IMR-90 (cell line): ENCODE measurements at regions not wholly inside any gene's neighbourhood (a gene's known extent, or its start where the extent isn't known, plus 50 kb on each side); places are given as distances from the start of the nearest gene placed in this dataset.

Experiments
- ATAC-seq: fragments of 200-7000 bp; cut with Tn5 transposase; 2 replicates; pipeline ENCODE4 v1.9.1; 2020; ENCODE audit warnings: low read depth, mild to moderate bottlenecking, moderate library complexity
- BruUV-seq: library from RNA; stranded (reverse); fragments of 400-500 nt; replicated peaks from 2 replicates; lab custom pipeline; 2021; lab: Mats Ljungman, UMichigan
- CTCF ChIA-PET: fragments of 300-600 bp; formaldehyde crosslinking; extraction: SDS; loops from one replicate; lab custom pipeline; 2021; ENCODE audit warnings: antibody characterized with exemption; lab: Yijun Ruan, JAX
- POLR2A ChIA-PET: fragments of 300-600 bp; sonication (Branson Sonifier 250); formaldehyde crosslinking; loops from one replicate; lab custom pipeline; 2022; ENCODE audit warnings: antibody characterized with exemption; ENCODE audit not compliant: unreplicated experiment; lab: Charles Lee
- DNase-seq: peaks from one replicate; pipeline ENCODE4 v3.0.0; 2013
- H2AFZ ChIP-seq: replicated peaks from 2 replicates; pipeline ENCODE3; 2013; ENCODE audit warnings: low read length, mild to moderate bottlenecking; ENCODE audit not compliant: poor library complexity
- H2AK5ac ChIP-seq: 2 replicates; pipeline ENCODE4 v1.6.1; 2013; ENCODE audit warnings: low read depth, low read length, inconsistent platforms
- H2AK9ac ChIP-seq: replicated peaks from 2 replicates; pipeline ENCODE3; 2013; ENCODE audit warnings: mild to moderate bottlenecking, low read depth, low read length, moderate library complexity; ENCODE audit not compliant: poor library complexity
- H2BK120ac ChIP-seq: 2 replicates; pipeline ENCODE4 v1.6.1; 2013; ENCODE audit warnings: low read depth, low read length, inconsistent platforms
- H2BK15ac ChIP-seq: 3 replicates; pipeline ENCODE4 v1.6.1; 2013; ENCODE audit warnings: low read depth, low read length, inconsistent platforms
- H2BK20ac ChIP-seq: 2 replicates; pipeline ENCODE4 v1.6.1; 2013; ENCODE audit warnings: low read depth, mild to moderate bottlenecking, inconsistent platforms, low read length, moderate library complexity
- H2BK5ac ChIP-seq: 2 replicates; pipeline ENCODE4 v1.6.1; 2013; ENCODE audit warnings: mild to moderate bottlenecking, low read depth, low read length, inconsistent platforms; ENCODE audit not compliant: poor library complexity, severe bottlenecking
- H3K14ac ChIP-seq: replicated peaks from 2 replicates; pipeline ENCODE4 v1.6.1; 2013; ENCODE audit warnings: low read depth, low read length, inconsistent platforms
- H3K18ac ChIP-seq: 2 replicates; pipeline ENCODE4 v1.6.1; 2013; ENCODE audit warnings: low read depth, low read length, control low read depth
- H3K23ac ChIP-seq: 2 replicates; pipeline ENCODE4 v1.6.1; 2013; ENCODE audit warnings: low read depth, low read length, inconsistent platforms
- H3K27ac ChIP-seq: 2 replicates; pipeline ENCODE4 v1.5.1; 2013; ENCODE audit warnings: mild to moderate bottlenecking, control low read depth, low read length; ENCODE audit not compliant: insufficient read depth
- H3K27me3 ChIP-seq: 2 replicates; pipeline ENCODE4 v1.6.1; 2013; ENCODE audit warnings: low read length; ENCODE audit not compliant: control insufficient read depth, insufficient read depth
- H3K36me3 ChIP-seq: 2 replicates; pipeline ENCODE4 v1.6.1; 2013; ENCODE audit warnings: low read length, mixed read lengths; ENCODE audit not compliant: control insufficient read depth, insufficient read depth
- H3K4ac ChIP-seq: 2 replicates; pipeline ENCODE4 v1.6.1; 2013; ENCODE audit warnings: low read depth, low read length, inconsistent platforms
- H3K4me1 ChIP-seq: 2 replicates; pipeline ENCODE4 v1.6.1; 2013; ENCODE audit warnings: low read length, mixed read lengths; ENCODE audit not compliant: control insufficient read depth, insufficient read depth
- H3K4me2 ChIP-seq: 2 replicates; pipeline ENCODE4 v1.6.1; 2013; ENCODE audit warnings: low read depth, mild to moderate bottlenecking, control low read depth, low read length, moderate library complexity
- H3K4me3 ChIP-seq: 2 replicates; pipeline ENCODE4 v1.5.1; 2013; ENCODE audit warnings: low read depth, mild to moderate bottlenecking, control low read depth, low read length, moderate library complexity; ENCODE audit not compliant: insufficient read depth
- H3K56ac ChIP-seq: 2 replicates; pipeline ENCODE4 v1.6.1; 2013; ENCODE audit warnings: low read length, inconsistent platforms; ENCODE audit not compliant: insufficient read depth; ENCODE audit errors: extremely low read depth
- H3K79me1 ChIP-seq, 2 experiments: 2 replicates each; pipeline ENCODE4 v1.6.1; 2013; ENCODE audit warnings: low read length in 2 of 2, inconsistent platforms in 1 of 2, low read depth in 1 of 2
- H3K9ac ChIP-seq: 2 replicates; pipeline ENCODE4 v1.6.1; 2013; ENCODE audit warnings: low read depth, low read length, control low read depth
- H3K9me1 ChIP-seq: 2 replicates; pipeline ENCODE4 v1.6.1; 2013; ENCODE audit warnings: low read length, inconsistent platforms; ENCODE audit not compliant: insufficient read depth
- H3K9me3 ChIP-seq: 2 replicates; pipeline ENCODE4 v1.6.1; 2013; ENCODE audit warnings: low read length; ENCODE audit not compliant: control insufficient read depth, insufficient read depth
- H4K20me1 ChIP-seq: 2 replicates; pipeline ENCODE4 v1.6.1; 2013; ENCODE audit warnings: low read length, inconsistent platforms; ENCODE audit not compliant: insufficient read depth
- H4K5ac ChIP-seq: 2 replicates; pipeline ENCODE4 v1.6.1; 2013; ENCODE audit warnings: mild to moderate bottlenecking, low read depth, low read length, control low read depth
- H4K8ac ChIP-seq, 2 experiments: 2 replicates each; pipeline ENCODE4 v1.6.1; 2013; ENCODE audit warnings: low read depth in 2 of 2, low read length in 2 of 2, control low read depth in 1 of 2, inconsistent platforms in 1 of 2
- H4K91ac ChIP-seq: 2 replicates; pipeline ENCODE4 v1.6.1; 2013; ENCODE audit warnings: low read depth, low read length, inconsistent platforms; ENCODE audit not compliant: insufficient read depth
- BHLHE40 ChIP-seq: fragments of 150-350 bp; IDR thresholded peaks from 2 replicates; pipeline ENCODE4 v1.6.1; 2016; ENCODE audit warnings: mild to moderate bottlenecking, low read depth, low read length
- CHD1 ChIP-seq: IDR thresholded peaks from 2 replicates; pipeline ENCODE4 v1.6.1; 2012; ENCODE audit warnings: low read depth, low read length, improper control_type of control experiment
- CTCF ChIP-seq: conservative IDR thresholded peaks from 2 replicates; pipeline ENCODE4 v1.5.1; 2012; ENCODE audit warnings: mild to moderate bottlenecking, low read depth, low read length, improper control_type of control experiment
- ELK1 ChIP-seq: fragments of 150-350 bp; IDR thresholded peaks from 2 replicates; pipeline ENCODE4 v1.6.1; 2016; ENCODE audit warnings: low read depth, mild to moderate bottlenecking, low read length, moderate library complexity, borderline replicate concordance
- FOS ChIP-seq: fragments of 150-350 bp; IDR thresholded peaks from 2 replicates; pipeline ENCODE4 v1.6.1; 2016; ENCODE audit warnings: low read depth, low read length
- MAZ ChIP-seq: IDR thresholded peaks from 2 replicates; pipeline ENCODE4 v1.6.1; 2012; ENCODE audit warnings: low read depth, mild to moderate bottlenecking, low read length, improper control_type of control experiment, moderate library complexity, borderline replicate concordance
- NFE2L2 ChIP-seq: fragments of 150-350 bp; IDR thresholded peaks from 2 replicates; pipeline ENCODE4 v1.6.1; 2016; ENCODE audit warnings: low read depth, mild to moderate bottlenecking, low read length
- POLR2A ChIP-seq: IDR thresholded peaks from 2 replicates; pipeline ENCODE4 v1.6.1; 2012; ENCODE audit warnings: mild to moderate bottlenecking, low read depth, low read length
- RFX5 ChIP-seq: IDR thresholded peaks from 2 replicates; pipeline ENCODE4 v1.8.0; 2012; ENCODE audit warnings: low read depth, mild to moderate bottlenecking, low read length, moderate library complexity
- SMC3 ChIP-seq: fragments of 150-350 bp; IDR thresholded peaks from 2 replicates; pipeline ENCODE4 v1.6.1; 2016; ENCODE audit warnings: low read depth, mild to moderate bottlenecking, antibody characterized with exemption, low read length, moderate library complexity
- USF2 ChIP-seq: fragments of 150-350 bp; IDR thresholded peaks from 2 replicates; pipeline ENCODE4 v1.6.1; 2017; ENCODE audit warnings: mild to moderate bottlenecking, antibody characterized with exemption, low read length, low read depth
- WGBS, 2 experiments: methylation state at CpG; one replicate each; pipeline versions ENCODE4 v1.1.5 to v1.1.7; 2013; ENCODE audit warnings: missing lambda C conversion rate in 2 of 2; ENCODE audit not compliant: insufficient read length in 1 of 2; ENCODE audit errors: extremely low coverage in 2 of 2; 5-methylcytosine and 5-hydroxymethylcytosine counted together
- dilution Hi-C: fragments of 300-500 bp; cut with HindIII; formaldehyde crosslinking; loops from one replicate; pipeline ENCODE4 v1.14.3; 2018; ENCODE audit warnings: low sequenced_read_pairs; ENCODE audit not compliant: unreplicated experiment
- in situ Hi-C: fragments of 300-500 bp; cut with MboI; formaldehyde crosslinking; loops from 3 replicates; pipeline ENCODE4 v1.14.3; 2019; ENCODE audit warnings: low sequenced_read_pairs, inconsistent platforms, mixed read lengths
- intact Hi-C: fragments of 100-400 bp; cut with micrococcal nuclease; formaldehyde crosslinking; loops from 2 replicates; pipeline ENCODE4 v1.10.0; 2022

- H2AK9ac ChIP-seq, result no peak overlapping the region
- ChIA-PET CTCF (no interaction called here), POLR2A (no interaction called here)
- H2BK5ac ChIP-seq, result no peak overlapping the region
- no peaks in the 10 kb centered on the region for H3K4me1 ChIP-seq
- dilution Hi-C loops (no loop called here), in situ Hi-C loops (no loop called here), intact Hi-C loops (no loop called here)
- no peaks in the 10 kb centered on the region for H3K36me3 ChIP-seq
- TF ChIP-seq NFE2L2, result no peak
- TF ChIP-seq BHLHE40, result no peak
- TF ChIP-seq POLR2A, result no peak
- no peak for TF ChIP-seq SMC3
- no peak for TF ChIP-seq CTCF
- no peak for TF ChIP-seq CHD1
- no peak for TF ChIP-seq USF2
- no peak for TF ChIP-seq ELK1
- TF ChIP-seq RFX5, result no peak
- no peak for TF ChIP-seq MAZ
- TF ChIP-seq FOS, result no peak
- H3K27me3 ChIP-seq, result no peaks in the 10 kb centered on the region
- H3K9me1 ChIP-seq, result no peaks in the 10 kb centered on the region
- no peak overlapping the region for H3K23ac ChIP-seq
- no peak overlapping the region for H2BK120ac ChIP-seq
- H2AFZ ChIP-seq, result no peak overlapping the region
- H2BK15ac ChIP-seq, result no peak overlapping the region
- peaks cover 8% of the 10 kb centered on the region for H3K9me3 ChIP-seq
- no peak overlapping the region for H4K5ac ChIP-seq
- no peaks in the 10 kb centered on the region for H3K79me1 ChIP-seq
- WGBS, 2 experiments, result no CpG with 5 or more reads among the region's 1 CpG
- H2AK5ac ChIP-seq, result no peak overlapping the region
- H3K56ac ChIP-seq, result no peak overlapping the region
- H2BK20ac ChIP-seq, result no peak overlapping the region
- no peak for DNase-seq
- no peak overlapping the region for H4K91ac ChIP-seq
- no peak overlapping the region for H4K8ac ChIP-seq
- H3K14ac ChIP-seq, result no peak overlapping the region
- no peak overlapping the region for H3K27ac ChIP-seq
- no peak overlapping the region for H3K4ac ChIP-seq
- no peak overlapping the region for H3K4me3 ChIP-seq
- no peak for ATAC-seq
- no peak overlapping the region for H3K4me2 ChIP-seq
- no peaks in the 10 kb centered on the region for H4K20me1 ChIP-seq
- BruUV-seq, result no TSS peak
- no peak overlapping the region for H3K9ac ChIP-seq
- no peak overlapping the region for H3K18ac ChIP-seq
These were observed 225.9 kb upstream of the LRRN1 start for GRCh38 chr3:3573341-3573740.
